Neural progenitor cell (in vitro differentiated cells): ENCODE measurements at regions not wholly inside any gene's neighbourhood (a gene's known extent, or its start where the extent isn't known, plus 50 kb on each side); places are given as distances from the start of the nearest gene placed in this dataset.
A peak's percentile ranks its signal among the peaks of the same experiment; 100 is the strongest.

ENCODE experiments used
- DNase-seq: peaks from one replicate; pipeline ENCODE4 v3.0.0-alpha.2; 2016; ENCODE audit warnings: low spot score
- H2AFZ ChIP-seq: fragments of 200-600 bp; sonication (generic); replicated peaks from 2 replicates; pipeline ENCODE4 v1.6.1; 2016; ENCODE audit warnings: antibody characterized with exemption
- H3F3A ChIP-seq: fragments of 200-600 bp; sonication (generic); 2 replicates; pipeline ENCODE4 v1.6.1; 2016; ENCODE audit warnings: antibody characterized with exemption, low read depth
- H3K27ac ChIP-seq: fragments of 200-600 bp; sonication (generic); 2 replicates; pipeline ENCODE4 v1.5.1; 2016; ENCODE audit warnings: mild to moderate bottlenecking
- H3K27me3 ChIP-seq: fragments of 200-600 bp; sonication (generic); 2 replicates; pipeline ENCODE4 v1.6.1; 2016; ENCODE audit warnings: mild to moderate bottlenecking, moderate library complexity
- H3K36me3 ChIP-seq: fragments of 200-600 bp; sonication (generic); 2 replicates; pipeline ENCODE4 v1.5.1; 2016
- H3K4me1 ChIP-seq: fragments of 200-600 bp; sonication (generic); 2 replicates; pipeline ENCODE4 v1.6.1; 2016; ENCODE audit warnings: mixed run types
- H3K4me2 ChIP-seq: fragments of 200-600 bp; sonication (generic); 2 replicates; pipeline ENCODE4 v1.6.1; 2016
- H3K4me3 ChIP-seq: fragments of 200-600 bp; sonication (generic); 2 replicates; pipeline ENCODE4 v1.5.1; 2016
- H3K79me2 ChIP-seq: fragments of 200-600 bp; sonication (generic); 2 replicates; pipeline ENCODE4 v1.6.1; 2016; ENCODE audit warnings: low read depth
- H3K9ac ChIP-seq: fragments of 200-600 bp; sonication (generic); 2 replicates; pipeline ENCODE4 v1.6.1; 2016
- H3K9me3 ChIP-seq: fragments of 200-600 bp; sonication (generic); 2 replicates; pipeline ENCODE4 v1.5.1; 2016; ENCODE audit warnings: low read depth
- H4K20me1 ChIP-seq: fragments of 200-600 bp; sonication (generic); 2 replicates; pipeline ENCODE4 v1.6.1; 2016; ENCODE audit warnings: low read depth
- H3K27ac Mint-ChIP-seq: 3 replicates; pipeline ENCODE4 v1.8.0; 2021; ENCODE audit warnings: mixed read lengths
- H3K27me3 Mint-ChIP-seq: 2 replicates; pipeline ENCODE4 v1.8.0; 2022; ENCODE audit warnings: low read depth, mild to moderate bottlenecking, inconsistent platforms, moderate library complexity, mixed read lengths; ENCODE audit not compliant: insufficient read depth
- H3K36me3 Mint-ChIP-seq: 3 replicates; pipeline ENCODE4 v1.8.0; 2021; ENCODE audit warnings: mixed read lengths
- H3K4me1 Mint-ChIP-seq: 3 replicates; pipeline ENCODE4 v1.8.0; 2021; ENCODE audit warnings: mixed read lengths
- H3K4me3 Mint-ChIP-seq: 3 replicates; pipeline ENCODE4 v1.8.0; 2021; ENCODE audit warnings: mild to moderate bottlenecking, moderate library complexity, mixed read lengths
- H3K9me3 Mint-ChIP-seq: 3 replicates; pipeline ENCODE4 v1.8.0; 2020; ENCODE audit warnings: mixed read lengths
- CTCF ChIP-seq: fragments of 200-600 bp; sonication (generic); IDR thresholded peaks from 2 replicates; pipeline ENCODE4 v1.5.1; 2017; ENCODE audit warnings: antibody characterized with exemption, mild to moderate bottlenecking
- EZH2 ChIP-seq: fragments of 200-600 bp; sonication (generic); IDR thresholded peaks from 2 replicates; pipeline ENCODE4 v1.6.1; 2017; ENCODE audit warnings: antibody characterized with exemption, mild to moderate bottlenecking, moderate library complexity
- EZH2phosphoT487 ChIP-seq: fragments of 200-600 bp; sonication (generic); IDR thresholded peaks from 2 replicates; pipeline ENCODE4 v1.6.1; 2017; ENCODE audit warnings: antibody characterized with exemption

DNA sequence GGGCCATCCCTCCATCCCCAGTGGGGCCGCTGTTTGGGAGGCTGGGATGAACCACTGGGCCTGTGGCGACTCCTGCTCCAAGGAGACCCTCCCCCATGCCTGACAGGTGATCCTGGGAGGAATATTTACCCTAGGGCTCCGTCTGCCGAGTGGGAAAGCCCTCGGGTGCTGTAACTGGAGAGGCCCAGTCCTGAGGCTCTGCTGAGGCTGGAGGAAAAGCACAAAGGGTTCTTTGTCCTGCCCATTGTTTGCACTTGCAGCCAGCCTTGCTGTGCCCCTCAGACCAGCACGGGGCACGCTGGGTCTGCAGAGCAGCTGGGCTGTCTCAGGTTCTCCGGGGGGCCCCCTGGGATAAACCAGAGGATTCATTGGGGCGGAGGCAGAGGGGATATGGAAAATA lies 321.1 kb downstream of the MN1 start:
- Mint-ChIP-seq H3K36me3 (no peaks in the 10 kb centered on the region), H3K4me3 (no peak overlapping the region), H3K27me3 (peaks cover 20% of the 10 kb centered on the region), H3K4me1 (peaks cover 68% of the 10 kb centered on the region), H3K9me3 (peaks cover 3% of the 10 kb centered on the region), H3K27ac (peak overlapping the region; percentile 83)
- Histone ChIP-seq H2AFZ (no peak overlapping the region), H3K27ac (peak overlapping the region; percentile 33), H3F3A (peaks cover 36% of the 10 kb centered on the region), H3K9ac (peak overlapping the region; percentile 24), H4K20me1 (no peaks in the 10 kb centered on the region), H3K4me2 (peak overlapping the region; percentile 59), H3K79me2 (no peaks in the 10 kb centered on the region), H3K9me3 (no peaks in the 10 kb centered on the region), H3K4me1 (peaks cover 47% of the 10 kb centered on the region), H3K4me3 (no peak overlapping the region), H3K27me3 (no peaks in the 10 kb centered on the region), H3K36me3 (no peaks in the 10 kb centered on the region)
- DNase-seq, result peak; percentile 93
- TF ChIP-seq EZH2phosphoT487 (no peak), EZH2 (no peak), CTCF (no peak)

DNA sequence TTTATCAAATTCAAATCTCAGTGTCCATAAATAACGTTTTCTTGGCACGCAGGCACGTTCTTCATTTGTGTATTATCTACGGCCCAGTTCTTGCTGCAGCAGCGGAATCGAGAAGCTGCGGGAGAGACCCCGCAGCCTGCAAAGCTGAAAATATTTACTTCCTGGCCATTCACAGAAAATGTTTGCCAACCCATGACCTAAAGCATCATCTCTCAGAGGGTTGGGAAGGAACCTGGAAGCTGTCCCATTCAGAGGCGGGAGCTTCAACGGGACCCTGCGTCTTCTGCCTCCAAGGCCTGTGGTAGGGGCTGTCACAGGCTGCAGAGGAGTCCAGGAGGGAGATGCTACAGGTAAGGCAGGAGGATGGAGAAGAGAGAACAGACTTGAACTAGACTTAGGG lies 319.2 kb downstream of the MN1 start:
- Mint-ChIP-seq H3K4me1 (peaks cover 52% of the 10 kb centered on the region), H3K4me3 (no peak overlapping the region), H3K27me3 (peaks cover 26% of the 10 kb centered on the region), H3K36me3 (no peaks in the 10 kb centered on the region), H3K9me3 (peaks cover 3% of the 10 kb centered on the region), H3K27ac (no peak overlapping the region)
- peaks cover 7% of the 10 kb centered on the region for H3K9me3 ChIP-seq
- no peak overlapping the region for H3K4me2 ChIP-seq
- no peaks in the 10 kb centered on the region for H4K20me1 ChIP-seq
- no peak overlapping the region for H2AFZ ChIP-seq
- H3K27me3 ChIP-seq, result no peaks in the 10 kb centered on the region
- H3K27ac ChIP-seq, result no peak overlapping the region
- no peak overlapping the region for H3K9ac ChIP-seq
- peaks cover 35% of the 10 kb centered on the region for H3K4me1 ChIP-seq
- peaks cover 31% of the 10 kb centered on the region for H3F3A ChIP-seq
- no peak overlapping the region for H3K4me3 ChIP-seq
- H3K79me2 ChIP-seq, result no peaks in the 10 kb centered on the region
- DNase-seq, result no peak
- peaks cover 3% of the 10 kb centered on the region for H3K36me3 ChIP-seq
- TF ChIP-seq EZH2 (no peak), EZH2phosphoT487 (no peak), CTCF (no peak)

DNA sequence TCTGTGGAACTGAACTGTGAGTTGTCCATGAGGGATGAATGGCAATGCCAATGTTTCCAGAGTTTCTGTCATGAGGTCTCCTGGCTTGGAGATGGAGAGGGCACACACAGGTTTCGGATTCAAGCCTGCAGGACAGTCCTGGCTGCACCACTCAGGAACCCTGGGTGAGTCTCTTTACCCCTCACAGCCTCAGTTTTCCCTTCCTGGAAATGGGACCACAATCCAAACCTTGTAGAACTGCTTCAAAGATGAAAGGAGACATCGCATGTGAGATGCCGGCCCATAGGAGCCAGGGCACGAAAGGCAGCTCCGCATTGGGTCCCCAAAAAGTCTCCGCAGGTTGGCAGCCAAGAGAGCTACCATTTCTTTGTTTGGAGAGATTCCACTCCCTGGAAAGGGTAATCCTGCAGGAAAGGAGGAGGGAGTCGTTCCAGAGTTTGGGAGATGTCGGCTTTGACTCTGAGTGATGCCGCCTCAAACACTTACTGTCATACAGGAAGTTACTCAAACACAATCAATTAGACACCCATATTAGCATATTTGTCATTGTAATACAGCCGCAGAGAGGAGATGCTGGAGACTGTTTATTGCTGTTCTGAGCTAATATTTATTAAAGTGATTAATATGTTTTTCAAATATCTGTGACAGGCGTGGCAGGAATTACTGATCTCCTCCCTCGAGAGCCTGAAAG lies 318.3 kb downstream of the MN1 start:
- Mint-ChIP-seq H3K27ac (peak overlapping the region; percentile 68), H3K36me3 (no peaks in the 10 kb centered on the region), H3K4me1 (peaks cover 53% of the 10 kb centered on the region), H3K27me3 (peaks cover 26% of the 10 kb centered on the region), H3K9me3 (no peaks in the 10 kb centered on the region), H3K4me3 (no peak overlapping the region)
- H3F3A ChIP-seq, result peaks cover 31% of the 10 kb centered on the region
- H3K36me3 ChIP-seq, result peaks cover 3% of the 10 kb centered on the region
- H3K9me3 ChIP-seq, result peaks cover 7% of the 10 kb centered on the region
- no peak overlapping the region for H3K4me2 ChIP-seq
- H3K4me1 ChIP-seq, result peaks cover 38% of the 10 kb centered on the region
- H3K9ac ChIP-seq, result no peak overlapping the region
- no peak overlapping the region for H3K27ac ChIP-seq
- H3K79me2 ChIP-seq, result no peaks in the 10 kb centered on the region
- H3K4me3 ChIP-seq, result no peak overlapping the region
- no peak overlapping the region for H2AFZ ChIP-seq
- TF ChIP-seq EZH2phosphoT487 (no peak), EZH2 (no peak), CTCF (no peak)
- H4K20me1 ChIP-seq, result no peaks in the 10 kb centered on the region
- no peak for DNase-seq
- H3K27me3 ChIP-seq, result no peaks in the 10 kb centered on the region
